K562 (cell line): ENCODE measurements at regions not wholly inside any gene's neighbourhood (a gene's known extent, or its start where the extent isn't known, plus 50 kb on each side); places are given as distances from the start of the nearest gene placed in this dataset.

ENCODE experiments used
- HOMEZ ChIP-seq: fragments of 250-450 bp; sonication (Bioruptor Pico); IDR thresholded peaks from 2 replicates; pipeline ENCODE4 v1.4.0; 2020; ENCODE audit warnings: mild to moderate bottlenecking, moderate library complexity
- SMARCC2 ChIP-seq: fragments of 450-650 bp; IDR thresholded peaks from 2 replicates; pipeline ENCODE4 v1.6.1; 2017; ENCODE audit warnings: antibody characterized with exemption, moderate library complexity, mild to moderate bottlenecking, low read depth
- ZNF3 ChIP-seq: fragments of 250-450 bp; sonication (Bioruptor Pico); IDR thresholded peaks from 2 replicates; pipeline ENCODE4 v1.5.0; 2021; ENCODE audit warnings: mild to moderate bottlenecking, moderate library complexity
- ZNF57 ChIP-seq: fragments of 450-650 bp; formaldehyde crosslinking; IDR thresholded peaks from 2 replicates; pipeline ENCODE4 v1.4.0; 2020; ENCODE audit warnings: mild to moderate bottlenecking, moderate library complexity
- TF ChIP-seq, protein P1 (sequence below): fragments of 250-450 bp; sonication (Bioruptor Pico); IDR thresholded peaks from 2 replicates; pipeline ENCODE4 v1.5.0; 2021; ENCODE audit warnings: mild to moderate bottlenecking, moderate library complexity

DNA sequence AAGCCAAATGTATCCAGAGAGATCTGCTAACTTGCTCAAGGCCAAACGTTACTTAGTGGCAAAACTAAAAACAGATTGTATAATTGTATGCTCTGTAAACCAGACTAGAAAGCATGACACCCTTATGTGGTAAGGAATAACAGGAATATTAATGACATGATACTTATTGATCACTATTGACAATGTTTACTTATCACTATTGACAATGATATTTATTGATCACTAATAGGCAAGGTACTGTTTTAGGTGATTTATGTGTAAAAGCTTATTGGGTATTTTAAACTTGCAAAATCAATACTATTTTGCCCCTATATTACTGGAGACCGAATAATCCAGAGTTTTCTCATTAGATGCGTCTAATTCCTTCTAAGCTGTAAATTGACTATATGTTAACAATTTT, 985.1 kb downstream of the CDH11 start:
- TF ChIP-seq SMARCC2 (no peak), ZNF3 (no peak), ZNF57 (CRISPR knock-in tag) (no peak), HOMEZ (CRISPR knock-in tag) (no peak)
- TF ChIP-seq, protein P1, sequence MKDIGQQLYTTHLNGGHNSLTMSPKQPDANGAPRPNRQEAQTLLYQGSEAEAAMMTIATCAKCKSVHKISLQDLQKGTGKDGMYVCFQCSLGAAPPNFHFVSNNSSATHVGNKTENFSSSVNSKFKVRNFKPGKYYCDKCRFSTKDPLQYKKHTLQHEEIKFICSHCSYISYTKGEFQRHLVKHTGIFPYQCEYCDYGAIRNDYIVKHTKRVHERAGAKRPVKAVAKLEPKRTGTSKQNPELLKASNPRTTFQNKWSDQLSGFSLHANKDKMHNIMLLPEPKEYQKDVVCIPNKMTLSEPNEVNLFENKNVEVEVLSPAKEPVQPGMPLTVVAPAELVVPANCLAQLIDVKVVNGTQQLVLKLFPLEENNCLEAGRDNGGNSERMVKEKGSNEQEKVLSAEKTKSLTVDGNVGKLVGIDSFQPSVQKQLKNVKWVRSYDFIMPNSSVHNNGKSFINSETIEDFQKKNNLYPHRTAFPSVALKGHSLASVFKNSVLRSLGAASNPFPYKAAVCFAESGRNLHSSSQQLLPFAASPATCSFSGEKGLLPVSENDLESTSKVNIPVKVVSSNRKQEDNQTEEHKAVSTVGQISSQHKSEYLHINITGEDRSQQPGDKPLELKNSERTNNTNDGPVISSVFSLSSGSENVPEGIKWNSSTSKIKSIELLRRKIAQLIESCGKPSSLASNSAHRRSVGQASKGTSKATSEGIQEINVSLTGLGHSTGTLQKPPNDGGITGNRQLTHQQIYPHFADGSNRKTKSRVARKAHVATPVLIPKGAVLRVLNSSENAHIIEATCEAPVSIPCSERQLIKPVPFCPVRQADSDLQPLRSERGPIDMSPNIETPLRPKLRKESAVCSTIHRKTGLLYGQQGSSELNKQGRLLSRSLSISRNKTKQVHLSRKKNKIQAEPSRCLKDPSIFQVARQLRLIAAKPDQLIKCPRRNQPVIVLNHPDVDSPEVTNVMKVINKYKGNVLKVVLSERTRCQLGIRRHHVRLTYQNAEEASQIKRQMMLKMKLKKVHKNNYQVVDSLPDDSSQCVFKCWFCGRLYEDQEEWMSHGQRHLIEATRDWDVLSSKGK (CRISPR knock-in tag), result no peak
